DMS 273 treated with DMSO at 0.1 percent for 48 hours (cell line): ENCODE measurements at regions not wholly inside any gene's neighbourhood (a gene's known extent, or its start where the extent isn't known, plus 50 kb on each side); places are given as distances from the start of the nearest gene placed in this dataset.

ENCODE experiments used
- DNase-seq: peaks from one replicate; lab custom pipeline; 2025; lab: John Stamatoyannopoulos, UW

- no peak for DNase-seq
Measured at GRCh38 chr6:44662461-44663121, 275.1 kb downstream of the CDC5L start.

DNA sequence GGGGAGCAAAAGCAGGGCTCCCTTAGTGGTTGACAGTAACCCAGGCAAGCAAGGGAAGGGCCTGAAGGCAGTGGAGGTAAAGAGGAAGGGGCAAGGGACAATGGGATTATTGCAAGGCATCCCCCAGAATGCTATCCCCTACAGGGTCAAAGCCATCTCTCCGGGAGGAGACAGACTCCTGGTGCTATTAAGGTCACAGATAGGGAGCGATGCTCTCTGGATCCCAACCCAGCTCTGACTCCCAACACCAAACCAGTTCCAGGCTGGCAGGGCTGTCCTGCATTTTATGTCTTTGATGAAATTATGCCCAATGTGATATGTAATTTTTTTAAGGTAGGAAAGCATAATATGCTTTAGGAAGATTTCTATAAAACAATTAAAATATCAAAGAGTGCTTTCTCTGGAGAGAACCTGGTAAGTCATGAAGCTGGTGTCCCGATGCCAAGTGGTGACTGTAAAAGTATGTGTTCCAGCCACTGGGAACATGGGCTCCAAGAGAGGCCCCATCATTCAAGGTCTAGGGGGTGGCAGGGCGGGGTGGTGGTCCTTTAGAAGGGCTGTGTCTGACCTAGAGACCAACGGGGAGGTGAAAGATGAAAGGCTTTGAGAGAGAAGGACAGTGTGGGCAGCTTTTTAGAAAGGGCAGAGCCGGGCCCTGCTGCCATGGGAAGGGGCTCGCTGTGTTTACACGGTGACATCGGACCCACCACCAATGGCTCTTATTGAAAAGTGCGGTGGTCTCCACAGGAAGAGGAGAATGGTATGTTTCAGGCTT lies 276.5 kb downstream of the CDC5L start:
- no peak for DNase-seq

GRCh38 chr6:44664716-44665115 lies 277.2 kb downstream of the CDC5L start:
- DNase-seq: no peak

- DNase-seq: no peak
Measured at GRCh38 chr6:44665143-44665542, 277.6 kb downstream of the CDC5L start.

GRCh38 chr6:44665683-44666082 lies 278.2 kb downstream of the CDC5L start:
- no peak for DNase-seq

DNA sequence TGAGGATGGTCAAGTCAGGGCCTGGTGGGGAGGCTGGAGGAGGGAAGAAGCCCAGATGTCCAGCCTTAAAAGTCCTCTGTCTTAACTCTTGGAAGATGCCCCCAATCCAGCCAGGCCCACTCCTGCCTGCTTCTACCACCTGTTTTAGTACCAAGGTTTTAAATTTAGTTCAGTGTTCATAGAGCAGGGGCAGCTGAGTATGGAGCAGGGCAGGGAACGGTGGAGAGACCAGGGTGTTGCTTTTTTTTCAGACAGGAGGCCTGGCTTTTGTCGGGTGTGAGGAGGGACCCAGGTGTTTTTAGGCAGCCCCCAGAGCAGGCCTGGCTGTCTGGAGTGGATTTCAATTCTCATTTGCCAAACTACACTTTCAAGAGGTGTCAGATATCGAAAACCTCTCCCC lies 278.8 kb downstream of the CDC5L start:
- no peak for DNase-seq

DNA sequence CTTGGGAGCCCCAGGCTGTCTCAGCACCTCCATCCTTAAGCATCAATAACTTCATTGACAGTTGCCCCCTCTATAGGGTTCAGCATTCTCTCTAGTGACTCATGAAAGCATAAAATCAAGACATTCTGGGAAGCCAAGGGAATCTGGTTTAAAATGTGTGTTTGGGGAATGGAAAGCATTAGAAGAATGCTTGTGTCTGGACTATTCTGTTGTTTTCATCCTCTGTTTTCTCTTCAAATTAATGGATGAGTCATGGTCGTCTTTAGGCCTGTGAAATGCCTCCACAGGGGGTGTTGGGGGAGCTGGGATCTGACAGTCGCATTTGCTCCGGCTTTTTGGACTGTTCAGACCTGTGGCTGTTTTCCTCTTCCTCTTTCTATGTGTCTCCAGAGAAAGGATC lies 279.7 kb downstream of the CDC5L start:
- no peak for DNase-seq

- no peak for DNase-seq
Measured at GRCh38 chr6:44667668-44668390, 280.3 kb downstream of the CDC5L start.

GRCh38 chr6:44668391-44668930 lies 281.0 kb downstream of the CDC5L start:
- DNase-seq: no peak

GRCh38 chr6:44668976-44669934 lies 281.7 kb downstream of the CDC5L start:
- no peak for DNase-seq

DNA sequence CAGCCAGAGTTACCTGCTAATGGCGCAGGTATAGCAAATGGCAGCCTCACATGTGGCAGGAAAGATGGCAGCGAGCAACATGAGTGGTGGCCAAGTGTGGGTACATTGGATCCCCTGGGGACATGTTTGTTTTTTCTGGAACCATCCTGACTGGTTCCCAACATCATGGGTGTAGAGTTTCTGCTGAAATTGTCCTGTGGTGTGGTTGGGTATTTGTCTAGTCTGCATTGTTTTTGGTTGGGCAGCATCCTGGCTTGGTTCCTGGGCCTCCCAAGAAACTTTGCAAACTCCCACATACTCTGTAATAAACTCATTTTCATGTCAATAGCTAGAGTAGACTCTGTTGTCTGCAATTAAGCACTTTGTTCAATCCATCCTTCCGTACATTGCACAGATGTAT lies 282.6 kb downstream of the CDC5L start:
- DNase-seq: no peak

DNA sequence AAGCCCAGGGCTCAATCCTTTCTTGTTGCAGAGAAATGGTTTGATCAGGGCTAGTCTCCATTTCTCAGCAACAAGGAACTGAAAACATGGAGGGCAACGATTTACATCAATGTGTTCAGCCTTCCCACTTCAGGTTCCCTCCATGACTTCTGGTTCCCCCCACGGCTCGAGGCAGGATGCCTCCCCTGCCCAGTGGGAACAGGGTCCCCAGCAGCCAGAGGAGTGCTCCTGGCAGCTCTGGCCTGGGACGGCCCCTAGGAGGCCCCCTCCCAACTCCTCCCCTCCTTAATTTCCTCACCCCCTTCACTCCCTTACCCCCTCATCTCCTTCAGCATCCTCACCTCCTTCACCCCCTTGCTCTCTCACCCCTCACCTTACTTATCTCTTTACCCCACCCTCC lies 283.8 kb downstream of the CDC5L start:
- DNase-seq: no peak

- DNase-seq: no peak
Measured at GRCh38 chr6:44672086-44672485, 284.6 kb downstream of the CDC5L start.

DNA sequence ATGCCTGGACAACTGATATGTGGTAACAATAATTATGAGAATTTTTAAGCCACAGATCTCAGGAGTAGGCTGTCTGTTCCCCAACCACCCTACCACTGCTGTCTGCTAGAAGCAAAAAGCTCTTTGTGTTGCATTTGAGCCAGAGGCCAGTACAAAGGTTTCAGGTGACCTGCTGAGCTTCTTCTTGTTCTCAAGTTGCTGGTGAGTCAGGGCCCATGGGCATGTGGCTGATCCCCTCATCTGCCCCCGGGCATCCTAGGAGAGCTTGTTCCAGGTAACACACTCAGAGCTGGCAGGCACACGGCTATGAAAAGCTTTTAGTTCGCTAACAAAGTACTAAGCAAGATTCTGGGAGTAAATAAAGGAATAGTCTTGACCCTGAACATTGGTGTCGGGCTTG lies 285.3 kb downstream of the CDC5L start:
- no peak for DNase-seq

DNA sequence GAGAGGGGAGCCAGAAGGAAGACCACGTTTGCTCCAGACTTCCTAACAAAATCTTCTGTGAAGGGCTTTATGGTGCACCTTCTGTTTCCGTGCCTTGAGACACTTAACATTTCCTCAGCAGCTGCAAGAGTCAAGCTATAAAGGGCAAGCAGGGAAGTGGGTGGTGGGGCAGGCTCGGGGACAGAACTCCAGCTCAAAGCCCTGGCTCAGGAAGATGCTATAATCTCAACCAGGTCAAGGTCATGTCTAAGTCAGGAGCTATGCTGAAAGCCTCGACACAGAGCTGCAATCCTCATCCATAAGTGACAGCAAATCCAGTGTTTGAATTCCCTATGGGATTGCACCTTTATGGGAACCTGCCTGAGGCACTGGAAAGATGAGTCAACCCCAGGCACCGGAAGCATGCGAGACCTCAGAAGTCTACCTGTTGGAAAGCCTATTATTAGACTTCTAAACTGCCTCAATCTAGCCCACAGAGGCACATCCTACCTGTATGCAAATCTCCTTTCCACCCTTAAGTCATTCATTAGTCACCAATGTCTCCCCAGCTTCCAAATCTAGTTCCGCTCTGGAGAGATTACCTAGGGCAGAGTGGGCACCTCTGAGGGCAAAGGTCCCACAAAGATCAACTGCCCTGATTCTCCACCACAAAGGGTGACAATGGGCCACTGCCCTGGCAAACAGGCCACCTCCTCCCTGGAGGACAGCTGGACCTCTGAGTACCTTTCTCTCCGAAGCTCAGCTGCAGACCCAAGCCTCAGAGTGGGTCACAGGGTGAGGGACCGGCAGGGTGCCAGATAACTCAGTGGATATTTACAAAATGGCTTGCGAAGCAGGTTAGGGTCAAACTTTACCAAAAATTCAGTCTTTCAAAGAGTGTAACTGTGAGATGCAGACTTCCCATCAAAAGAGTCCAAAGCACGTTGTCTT lies 287.0 kb downstream of the CDC5L start:
- no peak for DNase-seq

- DNase-seq: no peak
Measured at GRCh38 chr6:44675449-44675848, 287.9 kb downstream of the CDC5L start.

DNA sequence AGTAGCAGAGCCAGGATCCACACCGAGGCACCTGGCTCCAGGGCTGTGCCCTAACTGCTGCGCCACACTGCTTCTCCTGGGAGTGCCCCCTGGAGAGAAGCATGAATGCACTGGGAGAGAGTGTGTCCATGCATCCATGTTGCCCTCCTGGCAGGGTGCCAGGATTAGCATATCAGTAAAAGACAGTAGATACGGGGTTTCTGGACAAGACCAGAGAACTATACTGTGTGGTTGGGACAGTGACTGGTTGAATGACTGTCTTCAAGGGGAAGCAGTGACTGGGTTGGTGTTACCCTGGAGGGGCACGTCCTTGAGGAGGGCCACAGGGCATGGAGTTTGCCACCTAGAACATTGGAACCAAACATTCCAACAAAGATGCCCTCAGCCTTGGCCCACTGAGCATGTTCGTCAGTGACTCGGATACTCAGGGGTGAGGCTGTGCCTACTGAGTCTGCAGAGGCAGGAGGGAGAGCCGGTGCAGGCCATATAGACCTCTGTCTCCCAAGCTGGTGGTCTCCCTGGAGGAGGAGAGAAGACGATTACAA lies 288.8 kb downstream of the CDC5L start:
- DNase-seq: no peak

DNA sequence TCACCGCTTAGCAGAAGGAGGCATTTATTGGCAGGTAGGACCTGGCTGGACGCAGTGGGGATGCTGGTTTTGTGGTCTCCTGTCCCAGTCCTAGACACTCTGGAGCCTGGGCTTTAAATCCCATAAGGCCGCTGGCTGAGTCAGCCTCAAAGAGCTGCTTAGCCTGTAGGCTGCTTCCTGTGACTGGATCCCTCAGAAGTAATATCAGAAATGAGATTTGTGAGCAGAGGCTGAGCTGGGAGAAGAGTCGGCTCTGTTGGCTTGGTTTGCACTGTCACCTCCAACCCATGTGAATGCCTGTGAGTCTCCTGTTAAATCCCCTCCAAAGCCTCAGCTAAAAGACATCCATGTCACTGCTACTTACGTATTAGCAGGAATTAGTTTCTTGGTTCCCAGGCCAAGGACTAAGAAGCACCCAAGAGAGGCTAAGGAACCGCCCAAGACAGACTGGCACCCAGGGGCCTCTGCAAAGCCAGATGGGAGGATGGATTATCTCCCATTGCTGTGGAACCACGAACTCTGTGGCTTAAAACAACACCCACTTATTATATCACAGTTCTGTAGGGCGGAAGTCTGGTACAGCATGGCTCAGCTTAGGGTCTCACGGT lies 289.4 kb downstream of the CDC5L start:
- no peak for DNase-seq

GRCh38 chr6:44678252-44678935 lies 290.9 kb downstream of the CDC5L start:
- DNase-seq: no peak
